Heart left ventricle (tissue), 16 donors: ENCODE measurements at regions not wholly inside any gene's neighbourhood (a gene's known extent, or its start where the extent isn't known, plus 50 kb on each side); places are given as distances from the start of the nearest gene placed in this dataset.

ENCODE experiments used
- ATAC-seq, 4 donors: fragments of 200-7000 bp; cut with Tn5 transposase; one replicate each; pipeline ENCODE4 v1.9.1; 2020 to 2022; ENCODE audit warnings: moderate library complexity in 4 of 4, mild to moderate bottlenecking in 3 of 4, moderate number of reproducible peaks in 1 of 4
- DNase-seq, 5 donors: peaks; one replicate each; pipeline ENCODE4 v3.0.0-alpha.2; 2020
- H3K27ac ChIP-seq, 12 donors: fragments of 200-600 bp; sonication (generic) in 4 of 12; one replicate each; pipeline versions ENCODE4 v1.5.0 to v1.8.0; 2016 to 2022; ENCODE audit warnings: mild to moderate bottlenecking in 2 of 12
- H3K27me3 ChIP-seq, 9 donors: fragments of 200-600 bp; sonication (generic) in 2 of 9; one replicate each; pipeline versions ENCODE4 v1.5.1 to v1.8.0; 2016 to 2022; ENCODE audit warnings: mild to moderate bottlenecking in 3 of 9
- H3K36me3 ChIP-seq, 9 donors: fragments of 200-600 bp; sonication (generic) in 2 of 9; one replicate each; pipeline versions ENCODE4 v1.5.0 to v1.8.0; 2018 to 2022; ENCODE audit warnings: mild to moderate bottlenecking in 2 of 9
- H3K4me1 ChIP-seq, 12 donors: fragments of 200-600 bp; sonication (generic) in 4 of 12; one replicate each; pipeline versions ENCODE4 v1.5.0 to v1.8.0; 2016 to 2022; ENCODE audit warnings: mild to moderate bottlenecking in 3 of 12
- H3K4me3 ChIP-seq, 12 donors: fragments of 200-600 bp; sonication (generic) in 4 of 12; one replicate each; pipeline versions ENCODE4 v1.5.0 to v1.8.0; 2017 to 2022; ENCODE audit warnings: mild to moderate bottlenecking in 9 of 12, moderate library complexity in 4 of 12
- H3K9me3 ChIP-seq, 12 donors: fragments of 200-600 bp; sonication (generic) in 4 of 12; one replicate each; pipeline versions ENCODE4 v1.5.0 to v1.8.0; 2016 to 2022; ENCODE audit warnings: mild to moderate bottlenecking in 1 of 12
- POLR2A ChIP-seq, 2 donors: fragments of 450-650 bp; IDR thresholded peaks; one replicate each; pipeline ENCODE4 v1.6.1; 2017; ENCODE audit warnings: antibody characterized with exemption in 2 of 2, mild to moderate bottlenecking in 2 of 2, moderate library complexity in 2 of 2
- WGBS, 4 donors: extraction: QIAGEN DNeasy Blood & Tissue Kit in 2 of 4; methylation state at CpG; one replicate each; pipeline versions ENCODE4 v1.1.5 to v1.1.7; 2013 to 2018; 5-methylcytosine and 5-hydroxymethylcytosine counted together
- intact Hi-C, 10 donors: fragments of 100-400 bp; cut with DNase I; formaldehyde crosslinking; loops; one replicate each; pipeline versions ENCODE4 v1.11.1 to v1.14.2; 2022
- TF ChIP-seq, protein P1 (sequence below), 12 donors: fragments of 200-600 bp; sonication (generic) in 4 of 12; IDR thresholded peaks; one replicate each; pipeline versions ENCODE4 v1.5.0 to v1.8.0; 2018 to 2022; ENCODE audit warnings: antibody characterized with exemption in 12 of 12, mild to moderate bottlenecking in 5 of 12
- donor health status: ischemic (EF 13 %, LVEDD 7.1; RV severe dilation, severe dysfunction).
- donor health status: healthy with polysubstance abuse.
- donor health status: DM: no; HTN: yes; CAD: no.
- donor health status: DM: no; HTN: no; CAD: no.
- donor health status: ischemic (EF 25% LVEDD 6.9; RV normal size, moderate dysfunction).
- donor health status: ischemic (EF 25% LVEDD 5.7; RV mildly dilated, moderate dysfunction).
- donor health status: healthy.
- donor health status: DM: yes; HTN: yes; CAD: no.
- donor health status: ischemic (EF 35%, LVEDD 5.7; RV mildly dilated, moderate dysfunction).
- donor health status: nonischemic (EF 11% LVEDD 7.7; RV severe dilation, severe dysfunction).
- donor health status: DM: yes; HTN: yes; CAD: no.
- donor health status: PGD.
- donor health status: ischemic (EF 29% LVEDD 5.4; RV normal size, mild dysfunction).
- donor health status: nonischemic (EF 23%, LVEDD 6.1; RV moderate dilation, normal function).

DNA sequence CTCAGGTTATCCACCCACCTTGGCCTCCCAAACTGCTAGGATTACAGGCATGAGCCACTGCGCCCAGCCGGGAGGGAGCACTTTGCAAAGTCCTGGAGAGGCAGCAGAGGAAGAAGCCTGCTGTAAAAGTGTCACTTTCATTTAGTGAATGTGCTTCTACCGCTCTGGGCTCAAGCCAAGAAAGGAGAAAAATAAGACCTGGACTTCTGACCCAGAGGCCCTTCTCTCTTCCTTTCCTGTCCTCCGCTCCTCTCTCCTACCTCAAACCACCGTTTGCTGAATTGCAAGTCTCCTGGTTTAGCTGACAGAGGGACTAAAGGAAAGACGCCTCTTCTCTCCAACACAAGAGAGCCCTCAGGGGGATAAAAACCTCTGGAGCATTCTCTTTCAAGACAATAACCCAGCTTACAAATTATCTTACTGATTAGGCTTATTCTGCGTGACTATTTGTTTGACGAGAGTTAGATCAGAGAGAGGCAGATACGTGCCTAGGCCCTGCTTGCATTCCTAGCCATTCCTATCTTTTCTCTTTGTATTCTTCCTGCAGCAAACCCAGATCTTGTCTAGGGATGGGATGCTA, 84.2 kb upstream of the SLC22A23 start:
- no peaks in the 10 kb centered on the region for H3K9me3 ChIP-seq
- no peak for DNase-seq
- TF ChIP-seq POLR2A (IDR thresholded peaks at IDR 0.05), result no peak
- TF ChIP-seq, protein P1, sequence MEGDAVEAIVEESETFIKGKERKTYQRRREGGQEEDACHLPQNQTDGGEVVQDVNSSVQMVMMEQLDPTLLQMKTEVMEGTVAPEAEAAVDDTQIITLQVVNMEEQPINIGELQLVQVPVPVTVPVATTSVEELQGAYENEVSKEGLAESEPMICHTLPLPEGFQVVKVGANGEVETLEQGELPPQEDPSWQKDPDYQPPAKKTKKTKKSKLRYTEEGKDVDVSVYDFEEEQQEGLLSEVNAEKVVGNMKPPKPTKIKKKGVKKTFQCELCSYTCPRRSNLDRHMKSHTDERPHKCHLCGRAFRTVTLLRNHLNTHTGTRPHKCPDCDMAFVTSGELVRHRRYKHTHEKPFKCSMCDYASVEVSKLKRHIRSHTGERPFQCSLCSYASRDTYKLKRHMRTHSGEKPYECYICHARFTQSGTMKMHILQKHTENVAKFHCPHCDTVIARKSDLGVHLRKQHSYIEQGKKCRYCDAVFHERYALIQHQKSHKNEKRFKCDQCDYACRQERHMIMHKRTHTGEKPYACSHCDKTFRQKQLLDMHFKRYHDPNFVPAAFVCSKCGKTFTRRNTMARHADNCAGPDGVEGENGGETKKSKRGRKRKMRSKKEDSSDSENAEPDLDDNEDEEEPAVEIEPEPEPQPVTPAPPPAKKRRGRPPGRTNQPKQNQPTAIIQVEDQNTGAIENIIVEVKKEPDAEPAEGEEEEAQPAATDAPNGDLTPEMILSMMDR (IDR thresholded peaks at IDR 0.05), result no peak
- intact Hi-C loops, result no loop called here
- no peak overlapping the region for H3K4me3 ChIP-seq
- no peaks in the 10 kb centered on the region for H3K4me1 ChIP-seq
- 57 to 63% (median 60%) methylated on average over 9 of the region's 9 CpGs for WGBS, 4 donors
- ATAC-seq, result no peak
- no peaks in the 10 kb centered on the region for H3K36me3 ChIP-seq
- H3K27me3 ChIP-seq, result peaks cover 0 to 1% (median 0%) of the 10 kb centered on the region in 9 donors
- no peak overlapping the region for H3K27ac ChIP-seq

DNA sequence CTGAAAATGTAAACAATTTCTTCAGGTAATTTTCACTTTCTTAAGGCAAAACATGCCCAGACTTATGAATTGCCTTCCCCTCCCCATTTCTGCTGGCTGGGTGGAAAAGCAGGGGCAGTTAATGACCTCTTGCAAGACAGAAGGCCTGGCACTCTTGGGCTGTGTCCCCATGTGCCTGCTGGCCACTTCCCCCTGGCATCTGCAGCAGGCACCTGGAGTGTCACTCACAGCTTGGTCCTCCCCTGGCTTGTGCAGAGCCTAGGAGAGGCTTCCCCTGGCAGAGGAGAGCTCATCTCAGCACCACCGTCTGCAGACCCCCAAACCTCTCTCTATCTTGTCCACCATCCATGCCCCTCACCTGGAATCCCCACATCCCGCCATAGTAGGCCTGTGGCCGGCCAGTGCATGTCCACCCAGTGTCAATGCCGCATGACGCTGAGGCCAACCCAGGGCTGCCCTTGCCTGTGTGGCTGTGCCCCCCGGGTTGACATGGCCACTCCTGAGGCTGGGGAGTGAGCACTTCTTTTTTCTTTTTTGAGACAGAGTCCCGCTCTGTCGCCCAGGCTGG, 83.5 kb upstream of the SLC22A23 start:
- DNase-seq (no peak), ATAC-seq (no peak)
- intact Hi-C loops, result no loop called here
- H3K27me3 ChIP-seq, result peaks cover 0 to 4% (median 0%) of the 10 kb centered on the region in 9 donors
- H3K4me3 ChIP-seq, result no peak overlapping the region
- 88 to 98% (median 96%) methylated on average over 8 of the region's 8 CpGs for WGBS, 4 donors
- H3K4me1 ChIP-seq, result no peaks in the 10 kb centered on the region
- TF ChIP-seq POLR2A (IDR thresholded peaks at IDR 0.05), result no peak
- TF ChIP-seq, protein P1 (IDR thresholded peaks at IDR 0.05), result no peak
- H3K36me3 ChIP-seq, result no peaks in the 10 kb centered on the region
- H3K9me3 ChIP-seq, result no peaks in the 10 kb centered on the region
- no peak overlapping the region for H3K27ac ChIP-seq

DNA sequence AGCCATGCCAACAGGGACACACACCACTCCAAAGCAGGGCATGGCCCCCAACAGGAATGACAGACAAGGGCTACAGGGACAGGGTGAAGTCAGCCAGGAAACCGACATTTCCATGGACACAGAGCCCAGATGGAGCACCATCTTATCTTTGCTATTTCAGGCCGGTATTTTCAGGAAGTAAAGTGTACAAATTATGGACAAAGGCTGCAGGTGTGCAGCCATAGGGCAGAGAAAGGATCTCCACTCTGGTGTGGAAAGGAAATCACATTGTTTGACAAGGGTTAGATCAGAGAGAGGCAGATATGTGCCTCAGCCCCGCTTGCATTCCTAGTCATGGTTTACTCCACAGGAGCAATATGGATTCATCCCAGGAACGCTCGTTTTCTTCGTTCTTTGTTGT, 81.7 kb upstream of the SLC22A23 start:
- TF ChIP-seq POLR2A (IDR thresholded peaks at IDR 0.05), result no peak
- TF ChIP-seq, protein P1 (IDR thresholded peaks at IDR 0.05), result no peak
- no peaks in the 10 kb centered on the region for H3K4me1 ChIP-seq
- intact Hi-C loops, result no loop called here
- no peak overlapping the region for H3K27ac ChIP-seq
- WGBS, 4 donors, result 49 to 58% (median 55%) methylated on average over 6 of the region's 6 CpGs
- H3K9me3 ChIP-seq, result no peaks in the 10 kb centered on the region
- ATAC-seq (no peak), DNase-seq (no peak)
- no peak overlapping the region for H3K4me3 ChIP-seq
- no peaks in the 10 kb centered on the region for H3K36me3 ChIP-seq
- H3K27me3 ChIP-seq, result peaks cover 0 to 4% (median 0%) of the 10 kb centered on the region in 9 donors

DNA sequence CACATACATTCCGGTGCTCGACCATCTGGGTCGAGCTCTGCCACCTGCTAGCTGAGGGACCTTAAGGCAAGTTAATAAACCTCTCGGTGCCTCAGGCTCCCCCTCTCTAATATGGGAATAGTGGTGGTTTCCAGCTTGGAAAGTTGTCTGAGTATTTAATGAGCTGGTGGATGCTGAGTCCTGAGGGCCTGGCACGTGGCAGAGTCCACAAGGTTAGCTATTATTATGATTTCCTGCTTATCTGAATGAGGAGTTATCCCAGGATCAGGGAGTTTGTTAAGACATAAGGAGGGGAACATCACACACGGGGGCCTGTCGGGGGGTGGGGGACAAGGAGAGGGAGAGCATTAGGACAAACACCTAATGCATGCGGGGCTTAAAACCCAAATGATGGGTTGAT, 80.1 kb upstream of the SLC22A23 start:
- Histone ChIP-seq H3K27ac (no peak overlapping the region), H3K4me1 (no peaks in the 10 kb centered on the region), H3K4me3 (no peak overlapping the region), H3K27me3 (peaks cover 0 to 4% (median 0%) of the 10 kb centered on the region in 9 donors), H3K36me3 (no peaks in the 10 kb centered on the region), H3K9me3 (no peaks in the 10 kb centered on the region)
- WGBS, 4 donors, result 78 to 86% (median 80%) methylated on average over 8 of the region's 8 CpGs
- DNase-seq, result no peak
- no peak for ATAC-seq
- intact Hi-C loops, result no loop called here
- no peak for TF ChIP-seq POLR2A (IDR thresholded peaks at IDR 0.05)
- TF ChIP-seq, protein P1 (IDR thresholded peaks at IDR 0.05), result no peak
